ENCODE measurements at regions not wholly inside any gene's neighbourhood (a gene's known extent, or its start where the extent isn't known, plus 50 kb on each side); places are given as distances from the start of the nearest gene placed in this dataset.

DNA sequence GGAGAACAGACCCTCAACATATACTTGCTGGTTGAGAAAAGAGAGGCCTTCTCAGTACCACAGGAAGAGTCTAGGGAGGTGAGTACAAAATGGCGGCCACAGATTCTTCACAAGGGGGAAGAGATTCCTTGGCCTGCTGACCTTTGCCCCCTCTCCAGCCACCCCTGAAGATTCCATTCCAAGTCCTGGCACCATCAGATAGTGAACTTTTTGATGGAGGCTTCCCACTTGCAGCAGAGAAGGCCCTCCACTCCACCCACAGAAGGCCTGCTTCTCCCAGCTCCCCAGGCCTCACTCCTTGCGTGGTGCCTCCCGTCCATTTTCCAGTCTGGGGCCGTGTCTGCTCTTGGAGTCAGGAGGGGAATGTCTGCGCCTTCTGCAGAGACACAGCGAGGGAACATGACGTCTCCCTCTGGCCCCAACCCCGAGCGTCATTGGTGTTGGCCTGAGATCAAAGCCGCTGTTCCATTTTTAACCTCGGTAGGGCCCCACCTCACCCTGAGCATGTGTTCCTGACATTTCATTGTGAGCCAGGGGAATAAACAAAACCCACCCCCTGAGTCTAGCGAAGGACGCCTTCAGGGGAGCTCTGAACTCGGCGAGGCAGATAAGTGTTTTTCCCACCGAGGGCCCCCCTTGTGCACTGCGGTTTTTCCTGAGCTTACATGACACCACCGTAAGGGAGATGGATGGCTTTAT, 268.7 kb upstream of the TBX3 start:
- H4K20me1 ChIP-seq (replicated peaks; ENCODE audit: control insufficient read depth, insufficient read depth, low read length), result no peaks in the 10 kb centered on the region
- peak overlapping the region; percentile 49 for H2AFZ ChIP-seq (ENCODE audit: low read depth, low read length)
- no peaks in the 10 kb centered on the region for H3K36me3 ChIP-seq (ENCODE audit: control insufficient read depth, insufficient read depth, low read length)
- no peaks in the 10 kb centered on the region for H3K9me3 ChIP-seq (replicated peaks; ENCODE audit: control insufficient read depth, insufficient read depth, low read depth, low read length)
- intact Hi-C loops (cut with micrococcal nuclease) (no loop called here), in situ Hi-C loops (cut with MboI) (no loop called here)
- POLR2A ChIA-PET, result no interaction called here
- ATAC-seq (no peak; the same call in 2 of the 3 replicates), FAIRE-seq (no peak), DNase-seq (ENCODE audit: extremely low read depth in 1 of 4, low spot score in 3 of 4) (peak in 1 of 4 experiments; percentile 8)
- no TSS peak for BruUV-seq (replicated peaks)
- CTCF ChIA-PET (ENCODE audit: low intra/inter-chr PET ratio), result no interaction called here
- H3K9ac ChIP-seq (ENCODE audit: insufficient read depth in 1 of 2, low read depth in 2 of 2, low read length in 2 of 2), result no peak overlapping the region
- H3K27ac ChIP-seq (ENCODE audit: extremely low read depth, low read depth, low read length), result no peak overlapping the region
- H3K4me3 ChIP-seq, result no peak overlapping the region
- H3K27me3 ChIP-seq (ENCODE audit: control insufficient read depth in 2 of 2, insufficient read depth in 2 of 2, low read length in 2 of 2), result no peaks in the 10 kb centered on the region
- 9% methylated on average over 17 of the region's 18 CpGs for WGBS (ENCODE audit: insufficient coverage, low coverage, missing lambda C conversion rate)
- no peaks in the 10 kb centered on the region for H3K9me1 ChIP-seq (ENCODE audit: control insufficient read depth, insufficient read depth, low read length)
- H3K79me2 ChIP-seq (ENCODE audit: control insufficient read depth, insufficient read depth, low read length), result no peaks in the 10 kb centered on the region
- no peaks in the 10 kb centered on the region; a peak in 2 of 5 replicates for H3K4me1 ChIP-seq (replicated peaks in 1 of 2; ENCODE audit: control insufficient read depth in 2 of 2, insufficient read depth in 2 of 2, low read length in 2 of 2)
- H3K4me2 ChIP-seq (ENCODE audit: insufficient read depth, low read length), result no peak overlapping the region
- TF ChIP-seq NR2C1 (IDR thresholded peaks at IDR 0.05) (no peak), NR2C1 (tag; IDR thresholded peaks at IDR 0.05) (0 out of 2 replicates have a peak, but pooled peaks have one; percentile 31), ZNF830 (CRISPR knock-in tag; IDR thresholded peaks at IDR 0.05) (no peak), ZBTB40 (IDR thresholded peaks at IDR 0.05) (no peak), ZBTB40 (CRISPR knock-in tag; IDR thresholded peaks at IDR 0.05) (no peak), HDAC2 (IDR thresholded peaks at IDR 0.05) (no peak), ZKSCAN8 (CRISPR knock-in tag; IDR thresholded peaks at IDR 0.05) (0 out of 2 replicates have a peak, but pooled peaks have one; percentile 44)

All from K562 (cell line).